GM23338 (cell line): ENCODE measurements at regions not wholly inside any gene's neighbourhood (a gene's known extent, or its start where the extent isn't known, plus 50 kb on each side); places are given as distances from the start of the nearest gene placed in this dataset.

ENCODE experiments used
- ATAC-seq: fragments of 200-7000 bp; cut with Tn5 transposase; 3 replicates; pipeline ENCODE4 v1.9.1; 2020
- DNase-seq: peaks from one replicate; pipeline ENCODE4 v3.0.0-alpha.2; 2015; ENCODE audit warnings: low spot score
- H2AFZ ChIP-seq: fragments of 200-600 bp; sonication (generic); 2 replicates; pipeline ENCODE4 v1.8.0; 2016; ENCODE audit warnings: antibody characterized with exemption, mild to moderate bottlenecking, moderate library complexity
- H3F3A ChIP-seq: fragments of 200-600 bp; sonication (generic); replicated peaks from 2 replicates; pipeline ENCODE4 v1.8.0; 2017; ENCODE audit warnings: antibody characterized with exemption, mixed run types, low read depth
- H3K27ac ChIP-seq: fragments of 200-600 bp; sonication (generic); 2 replicates; pipeline ENCODE4 v1.6.1; 2016; ENCODE audit warnings: low read depth
- H3K27me3 ChIP-seq: fragments of 200-600 bp; sonication (generic); 2 replicates; pipeline ENCODE4 v1.8.0; 2016; ENCODE audit warnings: mild to moderate bottlenecking, mixed run types, moderate library complexity; ENCODE audit not compliant: insufficient read depth
- H3K36me3 ChIP-seq: fragments of 200-600 bp; sonication (generic); 2 replicates; pipeline ENCODE4 v1.8.0; 2016; ENCODE audit warnings: mild to moderate bottlenecking; ENCODE audit not compliant: insufficient read depth
- H3K4me1 ChIP-seq: fragments of 200-600 bp; sonication (generic); 2 replicates; pipeline ENCODE4 v1.8.0; 2016; ENCODE audit warnings: mild to moderate bottlenecking, moderate library complexity; ENCODE audit not compliant: insufficient read depth
- H3K4me2 ChIP-seq: fragments of 200-600 bp; sonication (generic); 2 replicates; pipeline ENCODE4 v1.7.1; 2017; ENCODE audit warnings: mixed run types
- H3K4me3 ChIP-seq: fragments of 200-600 bp; sonication (generic); 2 replicates; pipeline ENCODE4 v1.6.1; 2016; ENCODE audit warnings: mixed run types
- H3K79me2 ChIP-seq: fragments of 200-600 bp; sonication (generic); replicated peaks from 2 replicates; pipeline ENCODE4 v1.8.0; 2017; ENCODE audit warnings: mild to moderate bottlenecking; ENCODE audit not compliant: insufficient read depth
- H3K9me2 ChIP-seq: fragments of 200-600 bp; sonication (generic); 2 replicates; pipeline ENCODE4 v1.8.0; 2017; ENCODE audit not compliant: insufficient read depth
- H4K20me1 ChIP-seq: fragments of 200-600 bp; sonication (generic); replicated peaks from 2 replicates; pipeline ENCODE4 v1.8.0; 2017; ENCODE audit warnings: mild to moderate bottlenecking; ENCODE audit not compliant: insufficient read depth
- H3K27ac Mint-ChIP-seq: 2 replicates; pipeline ENCODE4 v1.8.0; 2020; ENCODE audit warnings: inconsistent platforms, mild to moderate bottlenecking, moderate library complexity, mixed read lengths
- H3K27me3 Mint-ChIP-seq: 3 replicates; pipeline ENCODE4 v1.8.0; 2022; ENCODE audit warnings: low read depth, mild to moderate bottlenecking, moderate library complexity, mixed read lengths, inconsistent platforms; ENCODE audit not compliant: insufficient read depth, poor library complexity
- H3K36me3 Mint-ChIP-seq: 3 replicates; pipeline ENCODE4 v1.8.0; 2021; ENCODE audit warnings: low read depth, mild to moderate bottlenecking, inconsistent platforms, moderate library complexity, mixed read lengths
- H3K4me1 Mint-ChIP-seq: 3 replicates; pipeline ENCODE4 v1.8.0; 2020; ENCODE audit warnings: mild to moderate bottlenecking, inconsistent platforms, mixed read lengths
- H3K4me3 Mint-ChIP-seq: 3 replicates; pipeline ENCODE4 v1.8.0; 2021; ENCODE audit warnings: moderate library complexity, mild to moderate bottlenecking, inconsistent platforms, mixed read lengths
- H3K9me3 Mint-ChIP-seq: 3 replicates; pipeline ENCODE4 v1.8.0; 2020; ENCODE audit warnings: moderate library complexity, mild to moderate bottlenecking, inconsistent platforms, mixed read lengths
- CREB1 ChIP-seq: fragments of 250-450 bp; sonication (Bioruptor Pico); IDR thresholded peaks from 2 replicates; pipeline ENCODE4 v1.5.0; 2020; ENCODE audit warnings: low read depth, mild to moderate bottlenecking, moderate library complexity
- CTCF ChIP-seq, 2 experiments: fragments of 200-600 bp in 1 of 2; sonication (generic) in 1 of 2; conservative IDR thresholded peaks; 2 replicates each; pipeline versions ENCODE4 v1.5.1 to v1.6.1; 2016 to 2017; ENCODE audit warnings: antibody characterized with exemption in 2 of 2, low read depth in 2 of 2, mild to moderate bottlenecking in 2 of 2, moderate library complexity in 1 of 2
- ETS1 ChIP-seq: IDR thresholded peaks from 2 replicates; pipeline ENCODE4 v1.6.1; 2016; ENCODE audit warnings: antibody characterized with exemption
- EZH2 ChIP-seq: fragments of 200-600 bp; sonication (generic); IDR thresholded peaks from one replicate; pipeline ENCODE4 v1.8.0; 2017; ENCODE audit warnings: antibody characterized with exemption, mild to moderate bottlenecking, low read depth; ENCODE audit not compliant: unreplicated experiment
- EZH2phosphoT487 ChIP-seq: fragments of 200-600 bp; sonication (generic); IDR thresholded peaks from one replicate; pipeline ENCODE4 v1.8.1; 2018; ENCODE audit warnings: antibody characterized with exemption; ENCODE audit not compliant: unreplicated experiment
- JUNB ChIP-seq: IDR thresholded peaks from one replicate; pipeline ENCODE4 v1.6.1; 2016; ENCODE audit warnings: antibody characterized with exemption; ENCODE audit not compliant: unreplicated experiment
- NANOG ChIP-seq: IDR thresholded peaks from 2 replicates; pipeline ENCODE4 v1.6.1; 2016; ENCODE audit warnings: antibody characterized with exemption, borderline replicate concordance
- ZNF114 ChIP-seq: fragments of 250-450 bp; sonication (Bioruptor Pico); IDR thresholded peaks from 2 replicates; pipeline ENCODE4 v1.5.0; 2020; ENCODE audit warnings: mild to moderate bottlenecking, moderate library complexity
- TF ChIP-seq, protein P1 (sequence below): IDR thresholded peaks from one replicate; pipeline ENCODE4 v1.6.1; 2018; ENCODE audit warnings: antibody characterized with exemption; ENCODE audit not compliant: unreplicated experiment

DNA sequence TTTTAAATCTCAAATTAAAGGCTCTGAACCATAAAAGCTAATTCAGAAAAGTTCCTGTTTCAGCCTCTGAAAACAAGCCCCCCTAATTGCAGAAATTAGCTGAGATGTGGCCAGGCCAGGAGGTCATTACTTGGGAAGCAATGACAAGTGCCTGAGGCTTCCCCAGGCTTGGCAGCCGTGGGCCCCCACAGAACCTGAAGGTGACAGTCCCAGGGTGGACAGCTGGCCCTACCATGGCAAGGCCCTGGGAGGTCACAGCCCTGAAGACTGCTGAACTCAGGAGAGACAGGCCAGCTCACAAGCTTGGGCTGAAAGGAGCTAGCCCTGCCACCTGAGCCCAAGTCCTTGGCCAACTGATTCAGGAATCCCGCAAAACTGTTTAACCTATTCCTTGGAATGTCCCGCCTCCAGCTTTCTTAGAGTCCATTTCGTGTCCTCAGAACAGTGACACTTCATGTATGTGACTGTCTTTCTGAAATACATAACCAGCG is 54.3 kb upstream of the PKDCC start (continued):
- TF ChIP-seq, protein P1, sequence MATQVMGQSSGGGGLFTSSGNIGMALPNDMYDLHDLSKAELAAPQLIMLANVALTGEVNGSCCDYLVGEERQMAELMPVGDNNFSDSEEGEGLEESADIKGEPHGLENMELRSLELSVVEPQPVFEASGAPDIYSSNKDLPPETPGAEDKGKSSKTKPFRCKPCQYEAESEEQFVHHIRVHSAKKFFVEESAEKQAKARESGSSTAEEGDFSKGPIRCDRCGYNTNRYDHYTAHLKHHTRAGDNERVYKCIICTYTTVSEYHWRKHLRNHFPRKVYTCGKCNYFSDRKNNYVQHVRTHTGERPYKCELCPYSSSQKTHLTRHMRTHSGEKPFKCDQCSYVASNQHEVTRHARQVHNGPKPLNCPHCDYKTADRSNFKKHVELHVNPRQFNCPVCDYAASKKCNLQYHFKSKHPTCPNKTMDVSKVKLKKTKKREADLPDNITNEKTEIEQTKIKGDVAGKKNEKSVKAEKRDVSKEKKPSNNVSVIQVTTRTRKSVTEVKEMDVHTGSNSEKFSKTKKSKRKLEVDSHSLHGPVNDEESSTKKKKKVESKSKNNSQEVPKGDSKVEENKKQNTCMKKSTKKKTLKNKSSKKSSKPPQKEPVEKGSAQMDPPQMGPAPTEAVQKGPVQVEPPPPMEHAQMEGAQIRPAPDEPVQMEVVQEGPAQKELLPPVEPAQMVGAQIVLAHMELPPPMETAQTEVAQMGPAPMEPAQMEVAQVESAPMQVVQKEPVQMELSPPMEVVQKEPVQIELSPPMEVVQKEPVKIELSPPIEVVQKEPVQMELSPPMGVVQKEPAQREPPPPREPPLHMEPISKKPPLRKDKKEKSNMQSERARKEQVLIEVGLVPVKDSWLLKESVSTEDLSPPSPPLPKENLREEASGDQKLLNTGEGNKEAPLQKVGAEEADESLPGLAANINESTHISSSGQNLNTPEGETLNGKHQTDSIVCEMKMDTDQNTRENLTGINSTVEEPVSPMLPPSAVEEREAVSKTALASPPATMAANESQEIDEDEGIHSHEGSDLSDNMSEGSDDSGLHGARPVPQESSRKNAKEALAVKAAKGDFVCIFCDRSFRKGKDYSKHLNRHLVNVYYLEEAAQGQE, result no peak
- TF ChIP-seq ETS1 (no peak), JUNB (no peak), EZH2phosphoT487 (no peak)

- Histone ChIP-seq H3K4me3 (no peak overlapping the region), H4K20me1 (no peaks in the 10 kb centered on the region), H3K79me2 (no peaks in the 10 kb centered on the region), H3K4me2 (no peak overlapping the region), H3F3A (no peaks in the 10 kb centered on the region), H3K9me2 (no peaks in the 10 kb centered on the region), H2AFZ (no peak overlapping the region), H3K4me1 (peaks cover 10% of the 10 kb centered on the region), H3K36me3 (no peaks in the 10 kb centered on the region), H3K27ac (no peak overlapping the region), H3K27me3 (no peaks in the 10 kb centered on the region)
- Mint-ChIP-seq H3K4me3 (no peak overlapping the region), H3K36me3 (peaks cover 5% of the 10 kb centered on the region; the same call in 2 of the 3 replicates), H3K4me1 (peaks cover 13% of the 10 kb centered on the region), H3K27me3 (peaks cover 10% of the 10 kb centered on the region), H3K9me3 (peaks cover 13% of the 10 kb centered on the region), H3K27ac (no peak overlapping the region)
- no peak for TF ChIP-seq CTCF (conservative IDR thresholded peaks at IDR 0.05; ENCODE audit: low read depth in 2 of 2)
- ATAC-seq (no peak), DNase-seq (no peak)
Observed at GRCh38 chr2:41994233-41994637, 53.6 kb upstream of the PKDCC start.

DNA sequence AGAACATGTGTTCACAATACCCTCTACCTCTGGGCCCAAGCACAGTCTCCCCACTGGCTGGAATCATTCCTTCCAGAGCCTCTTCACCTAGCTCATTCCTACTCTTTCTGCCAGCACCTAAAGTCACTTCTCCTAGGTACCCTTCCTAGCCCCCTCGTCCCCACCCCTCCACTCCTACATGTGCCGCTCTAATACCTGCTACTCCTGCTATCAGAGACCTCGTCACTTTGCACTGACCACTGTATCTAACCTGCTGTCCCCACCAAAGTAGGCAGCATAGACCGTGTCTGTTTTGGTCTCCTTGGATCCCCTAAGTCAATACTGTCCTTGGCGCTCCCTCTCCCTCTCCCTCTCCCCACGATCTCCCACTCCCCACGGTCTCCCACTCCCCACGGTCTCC is 53.2 kb upstream of the PKDCC start:
- H3K27ac Mint-ChIP-seq, result no peak overlapping the region
- no peaks in the 10 kb centered on the region for H4K20me1 ChIP-seq
- H3K27ac ChIP-seq, result no peak overlapping the region
- peaks cover 5% of the 10 kb centered on the region; the same call in 2 of the 3 replicates for H3K36me3 Mint-ChIP-seq
- H3K79me2 ChIP-seq, result no peaks in the 10 kb centered on the region
- H3K4me1 ChIP-seq, result peaks cover 10% of the 10 kb centered on the region
- H3K4me3 ChIP-seq, result no peak overlapping the region
- peaks cover 10% of the 10 kb centered on the region for H3K27me3 Mint-ChIP-seq
- peaks cover 13% of the 10 kb centered on the region for H3K4me1 Mint-ChIP-seq
- no peak for ATAC-seq
- no peak overlapping the region for H2AFZ ChIP-seq
- no peaks in the 10 kb centered on the region for H3K36me3 ChIP-seq
- H3K4me2 ChIP-seq, result no peak overlapping the region
- no peaks in the 10 kb centered on the region for H3K27me3 ChIP-seq
- H3F3A ChIP-seq, result no peaks in the 10 kb centered on the region
- DNase-seq, result no peak
- no peak overlapping the region for H3K4me3 Mint-ChIP-seq
- H3K9me2 ChIP-seq, result no peaks in the 10 kb centered on the region
- peaks cover 13% of the 10 kb centered on the region for H3K9me3 Mint-ChIP-seq
- no peak for TF ChIP-seq CREB1
- no peak for TF ChIP-seq NANOG
- TF ChIP-seq JUNB, result no peak
- TF ChIP-seq, protein P1, result no peak
- no peak for TF ChIP-seq ZNF114 (CRISPR knock-in tag)
- no peak for TF ChIP-seq EZH2phosphoT487
- TF ChIP-seq CTCF (conservative IDR thresholded peaks at IDR 0.05; ENCODE audit: low read depth in 2 of 2), result no peak
- no peak for TF ChIP-seq EZH2
